DMS 273 treated with DMSO at 0.1 percent for 48 hours (cell line): ENCODE measurements at regions not wholly inside any gene's neighbourhood (a gene's known extent, or its start where the extent isn't known, plus 50 kb on each side); places are given as distances from the start of the nearest gene placed in this dataset.

Experiments used
- DNase-seq: peaks from one replicate; lab custom pipeline; 2025; lab: John Stamatoyannopoulos, UW

DNA sequence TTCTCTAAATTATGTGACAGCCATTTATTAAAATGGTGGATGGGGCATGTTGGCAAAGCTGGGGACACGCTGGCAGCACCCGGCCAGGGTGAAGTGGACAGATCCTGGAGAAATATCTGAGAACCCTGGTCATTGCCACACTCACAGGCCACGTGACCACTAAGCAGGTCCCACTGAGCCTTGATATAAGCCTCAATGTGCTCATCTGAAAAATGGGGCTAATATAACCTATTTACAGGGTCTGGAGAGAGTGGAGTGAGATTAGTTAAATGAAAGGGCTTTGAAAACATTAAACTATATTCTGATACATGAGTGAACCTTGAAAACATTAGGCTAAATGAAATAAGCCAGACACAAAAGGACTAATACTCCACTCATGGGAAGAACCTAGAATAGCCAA lies 108.9 kb downstream of the RBFOX3 start:
- DNase-seq, result no peak

DNA sequence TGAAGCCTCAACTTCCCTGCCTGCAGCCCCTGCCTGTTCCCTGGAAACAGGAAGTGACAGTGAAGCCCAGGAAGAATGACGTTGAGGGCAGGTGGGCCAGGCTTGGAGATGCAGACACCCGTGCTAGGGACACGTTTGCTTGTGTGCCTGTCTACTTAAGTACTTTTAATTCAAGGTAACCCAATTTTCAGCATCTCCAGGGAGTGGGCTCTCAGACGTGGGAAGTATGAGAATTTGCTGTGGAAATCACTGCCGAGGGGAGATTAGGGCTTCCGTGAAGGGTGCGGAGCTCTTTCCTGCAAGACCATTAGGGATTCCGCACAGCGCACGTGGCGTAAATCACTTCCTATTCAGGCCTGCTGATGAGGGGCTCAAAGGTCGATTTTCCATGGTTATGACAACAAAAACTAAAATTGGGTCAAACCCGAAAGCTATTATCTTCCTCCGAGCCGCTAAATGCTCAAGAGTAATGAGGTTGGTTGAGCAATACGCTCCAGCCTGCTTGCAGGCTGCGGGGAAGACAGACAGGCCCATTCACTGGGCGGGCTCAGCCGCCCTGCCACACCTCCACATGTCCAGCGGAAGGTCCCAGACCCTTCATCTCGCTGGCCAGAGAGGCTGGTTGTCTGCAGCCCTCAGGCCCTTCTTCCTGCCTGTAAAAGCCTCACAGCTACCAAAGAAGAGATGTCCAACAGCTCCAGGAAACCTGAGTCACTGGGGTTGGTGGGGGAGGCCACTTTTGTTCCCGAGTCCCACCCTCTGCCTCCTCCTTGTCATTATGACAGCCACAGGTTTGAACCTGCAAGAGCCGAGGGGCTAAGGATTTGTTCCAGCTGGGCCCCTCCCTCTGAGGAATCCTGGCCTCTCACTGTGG lies 109.9 kb downstream of the RBFOX3 start:
- DNase-seq, result no peak

DNA sequence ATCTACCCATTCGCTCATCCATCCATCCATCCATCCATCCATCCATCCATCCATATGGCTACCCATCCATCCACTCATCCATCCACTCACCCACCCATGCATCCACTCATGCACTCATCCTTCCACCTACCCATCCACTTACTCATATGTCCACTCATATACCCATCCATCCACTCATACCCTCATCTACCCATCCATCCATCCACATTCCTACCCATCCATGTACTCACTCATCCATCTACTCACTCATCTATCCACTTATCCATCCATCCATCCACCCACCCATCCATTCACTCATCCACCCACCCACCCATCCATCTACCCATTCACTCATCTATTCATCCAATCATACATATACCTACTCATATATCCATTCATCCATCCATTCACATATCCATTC lies 112.0 kb downstream of the RBFOX3 start:
- no peak for DNase-seq

DNA sequence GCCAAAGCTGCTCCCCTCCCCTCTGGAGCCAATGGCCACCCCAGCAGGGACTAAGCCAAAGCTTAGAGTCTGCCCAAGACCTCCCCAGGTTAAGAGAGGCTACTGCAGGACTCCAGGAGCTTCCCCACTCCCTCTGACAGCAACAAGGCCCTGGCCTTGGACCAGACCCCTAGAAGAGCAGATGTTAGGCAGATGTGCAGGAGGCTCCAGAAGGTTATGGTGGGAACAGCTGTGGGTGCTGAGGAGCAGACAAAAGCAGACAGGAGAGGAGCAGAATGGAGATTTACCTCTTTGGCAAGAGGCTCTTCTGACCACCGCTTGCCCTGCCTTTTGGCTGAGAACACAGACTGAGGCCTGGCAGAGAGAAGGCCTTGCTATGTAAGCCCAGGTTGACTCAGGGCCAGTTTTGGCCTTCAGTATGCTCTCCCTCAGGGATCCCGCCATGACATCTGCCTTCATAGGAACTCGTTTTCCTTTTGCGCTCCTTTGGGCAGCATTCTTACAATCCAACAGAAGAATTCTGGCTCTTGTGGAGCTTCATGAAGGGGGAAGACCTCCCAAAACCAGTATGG lies 113.0 kb downstream of the RBFOX3 start:
- no peak for DNase-seq

DNA sequence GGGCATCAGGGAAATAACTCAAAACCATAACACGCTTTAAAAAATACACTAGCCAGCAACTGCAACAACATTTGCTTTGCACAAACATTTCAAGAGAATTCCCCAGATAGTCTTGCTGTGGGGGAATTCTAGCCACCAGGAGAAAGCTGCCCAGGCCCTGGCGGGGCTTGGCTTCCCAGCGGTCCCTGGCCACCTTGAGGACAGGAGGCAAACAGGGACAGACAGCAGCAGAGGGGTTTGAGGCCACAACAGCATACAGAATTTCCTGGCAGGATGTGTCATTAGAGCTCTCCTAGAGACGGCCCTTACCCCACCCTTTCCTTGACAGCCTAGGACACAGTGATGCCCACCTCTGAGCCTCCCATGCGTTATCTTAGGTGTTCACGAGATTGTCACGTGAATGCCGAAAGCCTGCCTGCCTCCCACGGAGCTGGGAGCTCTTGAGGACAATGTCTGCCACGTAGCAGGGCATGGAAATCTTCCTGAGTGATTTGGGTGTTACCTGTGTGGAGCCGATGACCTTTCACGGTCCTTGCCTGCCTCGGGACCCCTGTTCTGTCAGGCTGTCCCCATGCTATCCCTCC lies 114.3 kb downstream of the RBFOX3 start:
- DNase-seq, result no peak

DNA sequence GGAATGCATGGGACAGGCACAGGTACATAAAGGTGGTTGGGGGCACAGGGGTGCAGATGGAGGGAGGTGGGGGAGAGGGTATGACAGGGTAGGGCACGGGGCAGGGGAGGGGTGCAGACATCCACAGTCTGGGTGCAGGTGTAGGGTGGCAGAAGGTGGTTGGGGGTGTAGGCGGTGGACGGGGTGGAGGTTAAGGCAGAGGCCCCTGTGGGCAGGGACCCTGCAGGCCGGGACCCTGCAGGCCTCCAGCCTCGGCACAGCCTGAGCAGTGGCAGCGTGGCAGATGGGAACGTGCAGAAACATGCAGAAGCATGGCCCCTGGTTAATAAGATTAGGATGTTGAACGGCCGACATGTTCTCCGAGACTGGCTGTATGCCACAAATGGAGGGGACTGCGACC lies 115.2 kb downstream of the RBFOX3 start:
- DNase-seq, result no peak

DNA sequence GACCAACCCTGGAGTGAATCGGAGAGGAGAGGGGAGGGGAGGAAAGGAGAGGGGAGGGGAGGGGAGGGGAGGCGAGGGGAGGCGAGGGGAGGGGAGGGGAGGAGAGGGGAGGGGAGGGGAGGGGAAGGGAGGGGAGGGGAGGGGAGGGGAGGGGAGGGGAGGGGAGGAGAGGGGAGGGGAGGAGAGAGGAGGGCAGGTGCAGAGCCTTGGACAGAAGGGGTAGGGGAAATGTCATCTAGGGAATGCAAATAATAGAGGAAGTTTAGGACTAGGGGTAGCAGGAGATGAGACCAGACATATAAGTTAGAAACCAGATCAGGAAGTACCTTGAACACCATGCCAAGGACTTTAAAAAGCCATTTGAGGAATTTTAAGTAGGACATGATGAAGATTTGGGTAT lies 119.8 kb downstream of the RBFOX3 start:
- no peak for DNase-seq

DNA sequence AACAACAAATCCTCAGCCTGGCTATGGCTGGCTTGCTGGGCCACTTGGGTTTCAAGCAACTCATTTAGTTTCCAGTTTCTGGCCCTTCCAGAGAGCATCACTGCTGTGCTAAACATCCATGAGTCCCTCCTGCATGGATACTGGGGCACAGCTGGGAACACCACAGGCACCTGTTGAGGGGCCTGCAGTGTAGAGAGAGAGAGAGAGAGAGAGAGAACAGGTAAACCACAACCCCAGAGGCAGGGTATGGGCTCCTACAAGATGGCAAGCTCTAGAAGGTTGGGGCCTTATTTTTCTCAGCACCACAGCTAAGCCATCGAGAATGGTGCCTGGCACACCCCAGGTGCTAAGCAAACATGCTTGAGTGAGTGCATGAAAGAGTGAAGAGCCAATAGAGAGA lies 120.3 kb downstream of the RBFOX3 start:
- DNase-seq, result no peak

DNA sequence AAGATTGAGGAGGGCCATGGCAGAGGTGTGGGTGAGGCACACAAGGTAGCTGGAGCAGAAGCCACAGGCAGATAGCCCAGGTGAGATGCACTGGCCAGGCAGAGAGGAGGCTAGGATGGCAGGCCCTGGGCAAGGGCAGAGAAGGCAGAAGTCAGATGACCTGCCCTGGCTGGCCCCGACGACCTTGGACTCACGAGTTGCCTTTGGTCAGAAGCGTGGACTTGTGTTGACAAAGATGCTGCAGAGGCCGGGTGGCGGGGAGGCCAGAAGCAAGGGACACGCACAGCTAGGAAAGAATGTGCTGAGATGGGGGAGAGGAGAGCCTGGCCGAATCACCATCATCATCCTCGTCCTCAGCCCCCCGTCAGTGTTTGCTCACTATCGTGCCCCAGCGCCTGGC lies 123.7 kb downstream of the RBFOX3 start:
- DNase-seq, result no peak

DNA sequence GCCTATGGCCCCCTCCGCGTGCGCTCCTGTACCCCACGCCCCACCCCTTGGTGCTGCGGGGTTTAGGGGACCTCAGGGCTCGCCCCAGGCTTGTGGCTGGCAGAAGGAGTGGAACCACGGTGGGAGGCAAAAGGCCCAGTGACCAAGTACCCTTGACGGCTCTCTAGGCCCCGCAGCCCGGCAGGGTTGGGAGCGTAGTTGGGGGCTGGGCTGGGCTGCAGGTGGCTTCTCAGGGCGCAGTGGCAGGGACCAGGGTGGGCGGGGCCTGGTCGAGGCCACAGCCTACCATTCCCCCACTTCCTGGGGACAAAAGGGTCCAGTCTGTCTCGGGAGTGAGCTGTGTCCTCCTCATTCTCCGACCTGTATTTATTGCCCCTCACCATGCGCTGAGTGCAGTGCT lies 124.9 kb downstream of the RBFOX3 start:
- DNase-seq, result no peak

DNA sequence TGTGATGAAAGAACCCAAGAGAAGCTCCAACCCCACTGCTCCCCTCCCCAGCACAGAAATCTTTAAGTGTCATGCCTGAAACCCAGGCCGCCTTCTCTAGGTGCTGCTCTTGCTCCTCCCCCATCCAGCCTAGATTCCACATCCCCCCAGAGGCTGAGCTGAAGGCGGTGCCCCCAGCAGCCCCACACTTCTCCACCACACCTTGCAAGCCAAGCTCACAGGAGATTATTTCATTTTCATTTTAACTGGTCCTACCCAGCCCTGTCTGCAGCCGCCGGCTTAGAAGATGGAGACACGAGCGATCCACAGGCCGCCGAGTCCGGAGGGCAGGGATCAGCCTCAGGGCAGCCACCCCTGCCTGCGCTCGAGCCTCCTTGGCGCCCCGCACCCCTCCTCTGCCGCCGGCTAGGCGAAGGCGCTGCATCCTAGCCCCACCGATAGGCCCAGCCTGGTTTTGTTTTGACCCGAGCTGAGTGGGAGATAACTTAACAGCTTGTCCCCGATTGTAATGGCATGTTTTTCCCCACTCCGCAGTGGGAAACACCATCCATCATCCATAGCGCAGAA lies 125.3 kb downstream of the RBFOX3 start:
- no peak for DNase-seq

DNA sequence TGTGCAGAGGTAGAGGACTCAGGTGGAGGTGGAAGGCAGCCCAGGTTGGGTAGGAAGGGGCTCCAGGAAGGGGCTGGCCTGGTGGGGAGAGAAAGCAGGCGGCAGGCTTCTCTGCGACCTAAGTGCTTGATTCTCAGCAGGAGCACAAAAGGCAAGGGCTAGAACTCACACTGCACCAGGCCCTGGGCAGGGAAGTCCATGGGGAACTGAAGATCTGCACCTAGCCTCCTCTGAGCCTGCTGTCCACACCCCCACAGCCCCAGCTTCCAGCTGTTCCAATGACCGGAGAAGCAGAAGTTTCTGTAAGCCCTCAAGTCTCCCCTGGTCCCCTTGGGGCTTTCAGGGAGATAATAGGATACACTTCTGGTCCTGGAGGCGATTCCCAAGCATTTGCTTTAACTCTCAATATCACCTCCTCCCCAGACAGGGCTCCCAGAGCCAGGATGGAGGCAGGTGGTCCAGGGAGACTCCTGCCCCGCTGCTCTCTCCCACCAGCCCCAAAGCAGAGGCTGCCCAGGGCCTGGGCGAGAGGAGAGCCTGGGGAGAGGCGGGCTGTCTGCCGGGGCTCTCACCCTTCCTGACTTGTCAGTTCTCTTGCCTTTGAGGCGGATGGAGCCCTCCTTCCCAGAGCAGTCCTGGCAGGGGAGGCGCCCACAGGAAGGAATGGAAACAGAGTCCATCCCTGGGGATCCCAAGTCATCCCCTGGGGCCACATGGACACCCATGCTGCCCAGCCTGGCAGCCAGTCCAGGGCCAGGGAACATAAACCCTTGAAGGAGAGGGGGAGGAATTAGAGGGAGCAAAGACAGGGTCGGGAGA lies 126.0 kb downstream of the RBFOX3 start:
- no peak for DNase-seq

DNA sequence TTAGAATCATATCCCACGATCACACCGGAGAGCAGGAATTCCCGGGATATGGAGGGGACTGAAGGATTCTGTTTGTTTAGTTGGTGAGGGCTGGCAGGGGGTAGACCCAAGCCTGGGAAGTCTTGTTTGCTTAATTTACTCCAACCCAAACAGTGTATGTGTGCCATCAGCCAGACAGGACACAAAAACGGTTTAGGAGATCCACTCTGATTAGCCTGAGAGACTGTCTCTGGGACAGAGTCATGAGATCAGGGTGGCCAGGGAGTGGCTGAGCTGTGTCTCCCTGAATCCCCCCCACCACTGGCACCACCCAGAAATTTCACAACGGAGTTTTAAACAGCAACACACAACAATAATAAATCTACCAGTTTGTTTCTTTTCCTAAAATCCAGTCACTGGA lies 127.0 kb downstream of the RBFOX3 start:
- no peak for DNase-seq

DNA sequence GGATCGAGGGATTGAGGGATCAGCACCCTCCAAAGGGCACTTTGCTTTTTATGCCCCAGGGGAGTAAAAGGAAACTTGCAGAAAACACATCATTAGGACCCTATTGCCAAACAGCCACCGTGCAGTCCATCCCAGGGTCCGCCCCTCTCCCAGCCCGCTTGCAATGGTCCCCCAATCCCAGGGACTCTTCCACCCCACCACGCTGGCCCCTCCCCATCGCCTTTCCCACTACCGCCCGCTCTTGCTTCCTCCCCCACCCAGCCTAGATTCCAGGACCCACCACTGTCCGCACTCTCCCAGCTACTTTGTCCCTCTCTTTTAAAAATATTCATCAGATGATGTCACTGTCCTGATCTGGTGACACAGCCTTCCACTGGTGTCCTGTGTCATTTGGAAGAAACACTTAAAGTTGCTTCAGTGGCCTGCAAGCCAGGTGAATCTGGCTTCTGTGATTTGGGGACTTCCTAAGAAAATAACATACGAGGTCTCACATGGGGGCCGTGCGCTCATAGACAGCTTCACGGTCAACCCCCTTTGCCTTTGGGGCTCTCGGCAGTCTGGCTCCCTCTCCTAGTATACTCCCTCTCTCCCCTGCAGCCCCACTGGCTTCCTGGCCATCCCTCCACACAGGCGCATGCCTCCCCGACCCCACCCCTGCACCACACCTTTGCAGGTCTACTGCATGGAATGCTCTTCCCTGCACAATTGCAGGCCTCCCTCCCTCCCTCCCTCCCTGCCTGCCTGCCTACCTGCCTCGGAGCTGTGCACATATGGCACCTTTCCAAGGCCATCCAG lies 127.9 kb downstream of the RBFOX3 start:
- no peak for DNase-seq

DNA sequence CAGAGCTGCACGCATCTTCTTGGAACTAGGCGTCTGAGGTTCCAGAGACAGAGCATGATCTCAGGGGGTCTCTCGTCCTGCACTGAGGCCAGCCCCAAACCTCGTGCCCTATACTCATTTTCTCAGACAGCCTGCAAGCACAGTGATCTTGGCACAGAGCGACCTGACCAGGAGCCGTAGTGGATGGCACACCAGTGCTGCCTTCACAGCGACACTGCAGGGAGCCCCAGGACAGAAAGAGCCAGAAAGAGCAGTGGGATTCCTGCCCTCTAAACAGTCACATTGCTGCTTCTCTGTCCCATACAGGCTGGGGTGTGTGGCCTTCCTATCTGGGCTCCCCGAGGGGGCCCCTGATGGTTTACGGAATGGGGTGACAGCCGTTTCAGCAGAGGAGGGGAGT lies 131.0 kb downstream of the RBFOX3 start:
- DNase-seq, result no peak

DNA sequence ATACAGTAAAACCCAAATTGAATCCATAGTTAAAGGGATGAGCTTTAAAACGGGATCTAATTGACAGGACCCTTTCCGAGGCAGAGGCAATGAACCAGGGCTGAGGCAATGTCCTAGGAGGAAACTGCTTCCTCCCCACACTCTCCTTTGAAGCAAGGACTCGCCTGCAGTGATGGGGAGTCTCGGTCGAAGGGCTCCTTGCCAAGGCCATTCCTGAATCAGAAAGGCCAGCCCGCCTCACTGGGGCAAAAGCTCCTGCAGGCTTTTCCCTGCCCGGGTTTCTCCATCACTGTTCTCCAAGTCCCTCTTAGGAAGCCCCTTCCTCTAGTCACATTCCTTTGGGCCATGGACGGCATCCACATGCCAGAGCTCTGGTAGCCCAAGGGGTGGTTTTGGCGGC lies 132.0 kb downstream of the RBFOX3 start:
- DNase-seq, result no peak

DNA sequence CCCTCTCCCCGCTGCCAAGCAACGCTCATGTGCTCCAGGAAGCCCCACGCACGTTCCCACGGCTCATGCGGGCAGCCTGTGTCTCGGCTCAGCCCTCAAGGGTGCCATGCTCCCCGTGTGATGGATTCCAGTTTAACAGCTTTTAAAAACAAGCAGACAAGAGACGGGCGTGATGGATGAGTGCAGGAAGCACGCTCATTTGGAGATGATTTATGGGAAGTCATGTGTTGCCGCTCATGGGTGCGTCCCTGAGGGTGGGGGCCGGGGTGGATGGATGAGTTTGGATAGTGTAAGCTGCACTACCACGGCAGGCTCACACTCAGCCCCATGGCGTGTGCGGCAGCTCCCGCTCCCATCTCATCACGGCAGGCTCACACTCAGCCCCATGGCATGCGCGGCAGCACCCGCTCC lies 132.8 kb downstream of the RBFOX3 start:
- DNase-seq, result no peak

DNA sequence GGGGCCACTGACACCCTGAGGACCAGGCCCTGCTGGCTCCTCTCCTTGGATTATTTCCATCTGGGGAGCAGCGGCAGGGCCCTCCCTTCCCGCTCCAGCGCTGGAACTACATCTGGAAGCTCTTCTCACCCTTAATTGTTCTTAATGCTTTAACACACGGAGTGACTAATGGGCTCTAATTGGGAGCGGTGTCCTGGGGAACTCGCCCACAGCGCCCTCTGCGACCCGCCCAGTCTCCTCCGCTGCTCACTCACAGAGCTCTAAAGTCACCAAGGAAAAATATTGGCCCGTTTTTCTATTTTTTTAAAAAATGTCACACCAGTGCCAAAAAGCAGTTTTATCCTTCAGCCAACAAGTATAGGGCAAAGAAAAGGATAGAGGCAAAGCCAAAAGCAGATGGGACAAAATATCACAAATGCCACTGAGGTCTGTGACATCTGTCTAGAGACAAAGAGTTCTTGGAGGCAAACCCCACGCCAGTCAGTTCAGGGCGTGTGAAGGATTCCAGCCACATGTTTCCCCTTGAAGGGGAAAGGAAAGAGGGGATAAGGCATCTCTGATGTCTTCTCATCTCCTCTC lies 134.7 kb downstream of the RBFOX3 start:
- DNase-seq, result peak; percentile 10

DNA sequence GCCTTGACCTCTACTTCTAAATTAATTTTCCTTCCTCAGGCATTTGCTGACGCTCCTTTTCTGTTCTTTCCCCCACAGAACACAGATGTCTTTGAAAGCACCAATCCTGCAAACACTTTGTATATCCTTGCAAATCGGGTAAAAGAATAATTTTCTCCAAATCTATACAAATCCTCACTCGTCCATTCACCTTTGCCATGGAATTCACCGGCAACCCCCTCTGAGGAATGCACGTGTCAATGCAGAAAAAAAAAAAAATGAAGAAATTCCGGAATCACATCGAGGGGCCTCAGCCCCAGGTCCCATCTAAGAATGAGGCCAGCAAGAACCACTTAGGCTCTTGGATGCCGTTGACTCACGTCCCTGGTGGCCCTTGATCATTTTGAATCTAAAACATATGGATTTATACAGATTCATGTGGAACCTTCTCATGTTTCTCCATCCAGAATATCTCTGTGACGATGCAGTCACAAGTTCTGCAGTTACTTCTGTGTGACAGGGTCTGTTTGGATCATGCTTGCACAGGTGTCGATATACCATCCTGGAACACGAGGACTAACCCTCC lies 136.9 kb downstream of the RBFOX3 start:
- DNase-seq, result no peak

DNA sequence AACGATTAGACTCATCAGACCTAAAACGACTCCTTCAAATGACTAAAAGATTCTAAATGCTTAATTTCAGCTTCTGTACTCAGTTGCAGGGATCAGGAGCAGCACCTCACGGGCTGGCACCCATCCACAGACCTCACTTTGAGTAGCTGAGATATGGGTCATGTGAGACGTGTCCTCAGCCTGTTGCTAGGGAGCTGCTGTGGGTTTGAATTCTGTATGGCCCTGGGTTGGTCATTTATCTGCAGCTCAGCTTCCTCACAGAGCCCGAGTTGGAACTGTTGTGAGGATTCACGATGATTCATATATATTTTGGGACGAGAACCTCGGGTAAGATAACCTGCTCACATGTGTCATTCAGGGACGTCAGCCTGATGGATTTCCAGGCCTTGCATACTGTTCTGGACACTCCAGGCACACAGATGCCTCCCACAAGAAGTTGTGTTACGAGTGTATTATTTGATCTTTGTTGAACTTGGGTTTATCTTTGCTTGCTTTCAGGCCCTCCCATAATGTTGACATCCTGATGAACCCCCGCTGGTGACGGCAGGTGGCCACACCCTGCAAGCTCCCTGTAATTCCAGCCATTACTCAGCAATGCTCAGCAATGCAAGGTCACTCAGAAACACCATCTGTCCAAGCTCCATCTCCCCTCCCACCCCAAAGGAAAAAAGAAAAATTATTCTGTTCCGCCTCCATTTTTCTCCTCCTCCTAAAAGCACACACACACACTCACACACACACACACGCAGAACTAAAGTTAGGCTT lies 137.6 kb downstream of the RBFOX3 start:
- peak; percentile 74 for DNase-seq
